ENCODE measurements at regions not wholly inside any gene's neighbourhood (a gene's known extent, or its start where the extent isn't known, plus 50 kb on each side); places are given as distances from the start of the nearest gene placed in this dataset.

GRCh38 chr2:16022548-16023240 lies 82.3 kb downstream of the MYCN start:
- no peak for DNase-seq (ENCODE audit: low read depth)

GRCh38 chr2:16021611-16022363 lies 81.4 kb downstream of the MYCN start:
- no peak for DNase-seq (ENCODE audit: low read depth)

GRCh38 chr2:16020389-16021008 lies 80.1 kb downstream of the MYCN start:
- no peak for DNase-seq (ENCODE audit: low read depth)

- no peak for DNase-seq (ENCODE audit: low read depth)
These were observed 79.4 kb downstream of the MYCN start for GRCh38 chr2:16019617-16020351.

GRCh38 chr2:16019060-16019480 lies 78.7 kb downstream of the MYCN start:
- DNase-seq (ENCODE audit: low read depth): no peak

GRCh38 chr2:16018277-16019059 lies 78.1 kb downstream of the MYCN start:
- DNase-seq (ENCODE audit: low read depth): no peak

GRCh38 chr2:16016282-16016681 lies 75.9 kb downstream of the MYCN start:
- no peak for DNase-seq (ENCODE audit: low read depth)

- no peak for DNase-seq (ENCODE audit: low read depth)
These were observed 75.5 kb downstream of the MYCN start for GRCh38 chr2:16015903-16016265.

GRCh38 chr2:16015210-16015902 lies 75.0 kb downstream of the MYCN start:
- no peak for DNase-seq (ENCODE audit: low read depth)

GRCh38 chr2:16014802-16015201 lies 74.5 kb downstream of the MYCN start:
- no peak for DNase-seq (ENCODE audit: low read depth)

GRCh38 chr2:16014041-16014787 lies 73.9 kb downstream of the MYCN start:
- no peak for DNase-seq (ENCODE audit: low read depth)

- no peak for DNase-seq (ENCODE audit: low read depth)
These were observed 73.1 kb downstream of the MYCN start for GRCh38 chr2:16013359-16013911.

GRCh38 chr2:16012626-16013358 lies 72.4 kb downstream of the MYCN start:
- no peak for DNase-seq (ENCODE audit: low read depth)

- no peak for DNase-seq (ENCODE audit: low read depth)
These were observed 71.8 kb downstream of the MYCN start for GRCh38 chr2:16012029-16012596.

GRCh38 chr2:16011621-16011960 lies 71.2 kb downstream of the MYCN start:
- no peak for DNase-seq (ENCODE audit: low read depth)

GRCh38 chr2:16010951-16011620 lies 70.7 kb downstream of the MYCN start:
- no peak for DNase-seq (ENCODE audit: low read depth)

GRCh38 chr2:16010011-16010410 lies 69.7 kb downstream of the MYCN start:
- no peak for DNase-seq (ENCODE audit: low read depth)

GRCh38 chr2:16009560-16009959 lies 69.2 kb downstream of the MYCN start:
- no peak for DNase-seq (ENCODE audit: low read depth)

Data from M059J (cell line).